ENCODE measurements at regions not wholly inside any gene's neighbourhood (a gene's known extent, or its start where the extent isn't known, plus 50 kb on each side); places are given as distances from the start of the nearest gene placed in this dataset.

DNA sequence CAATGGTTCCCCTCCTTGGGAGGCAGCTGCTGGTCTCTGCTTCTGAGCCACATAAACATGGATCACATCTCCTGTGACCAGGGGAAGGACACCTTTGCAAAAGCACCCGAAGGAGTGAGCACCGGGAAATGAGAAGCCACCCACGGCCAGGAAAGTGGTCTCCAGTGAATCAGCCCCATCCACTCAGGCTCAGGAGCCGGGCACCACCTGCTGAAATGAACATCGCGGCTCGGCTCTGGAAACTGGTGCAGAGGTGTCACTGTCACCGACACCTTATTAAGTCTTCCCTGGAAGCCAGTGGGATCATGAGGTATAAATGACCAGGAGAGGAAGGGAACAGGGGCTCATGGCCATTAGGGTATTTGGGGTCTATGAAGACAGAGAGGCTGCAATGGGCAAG, 207.2 kb upstream of the C1orf174 start:
- peaks cover 10% of the 10 kb centered on the region for H3K27me3 Mint-ChIP-seq
- no peak overlapping the region for H3K27ac Mint-ChIP-seq
- H3K9me3 Mint-ChIP-seq, result peaks cover 0 to 8% (median 0%) of the 10 kb centered on the region in 3 donors
- no peaks in the 10 kb centered on the region for H3K36me3 Mint-ChIP-seq
- no peak overlapping the region for H3K4me3 Mint-ChIP-seq
- H3K4me1 Mint-ChIP-seq, result no peaks in the 10 kb centered on the region

DNA sequence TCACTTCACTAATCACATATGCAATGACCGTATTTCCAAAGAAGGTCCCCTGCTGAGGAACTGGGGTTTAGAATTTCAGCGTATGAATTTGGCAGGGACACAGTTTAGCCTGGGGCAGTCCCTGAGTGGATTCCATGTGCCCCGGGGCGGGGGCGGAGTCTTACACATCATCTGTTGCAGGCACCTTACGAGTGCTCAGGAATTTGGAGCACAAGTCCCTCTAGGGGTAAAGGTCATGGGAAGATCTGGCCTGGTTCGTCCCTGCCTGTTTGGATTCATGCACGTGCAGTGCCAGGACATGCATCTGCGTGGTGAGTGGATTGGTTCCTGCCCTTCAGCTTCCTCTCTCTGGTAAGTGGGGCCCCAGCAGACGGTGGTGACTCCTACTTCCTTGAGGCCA, 208.3 kb upstream of the C1orf174 start:
- Mint-ChIP-seq H3K36me3 (no peaks in the 10 kb centered on the region), H3K4me1 (no peaks in the 10 kb centered on the region), H3K9me3 (peaks cover 0 to 8% (median 0%) of the 10 kb centered on the region in 3 donors), H3K27me3 (peaks cover 7% of the 10 kb centered on the region), H3K27ac (no peak overlapping the region), H3K4me3 (no peak overlapping the region)

DNA sequence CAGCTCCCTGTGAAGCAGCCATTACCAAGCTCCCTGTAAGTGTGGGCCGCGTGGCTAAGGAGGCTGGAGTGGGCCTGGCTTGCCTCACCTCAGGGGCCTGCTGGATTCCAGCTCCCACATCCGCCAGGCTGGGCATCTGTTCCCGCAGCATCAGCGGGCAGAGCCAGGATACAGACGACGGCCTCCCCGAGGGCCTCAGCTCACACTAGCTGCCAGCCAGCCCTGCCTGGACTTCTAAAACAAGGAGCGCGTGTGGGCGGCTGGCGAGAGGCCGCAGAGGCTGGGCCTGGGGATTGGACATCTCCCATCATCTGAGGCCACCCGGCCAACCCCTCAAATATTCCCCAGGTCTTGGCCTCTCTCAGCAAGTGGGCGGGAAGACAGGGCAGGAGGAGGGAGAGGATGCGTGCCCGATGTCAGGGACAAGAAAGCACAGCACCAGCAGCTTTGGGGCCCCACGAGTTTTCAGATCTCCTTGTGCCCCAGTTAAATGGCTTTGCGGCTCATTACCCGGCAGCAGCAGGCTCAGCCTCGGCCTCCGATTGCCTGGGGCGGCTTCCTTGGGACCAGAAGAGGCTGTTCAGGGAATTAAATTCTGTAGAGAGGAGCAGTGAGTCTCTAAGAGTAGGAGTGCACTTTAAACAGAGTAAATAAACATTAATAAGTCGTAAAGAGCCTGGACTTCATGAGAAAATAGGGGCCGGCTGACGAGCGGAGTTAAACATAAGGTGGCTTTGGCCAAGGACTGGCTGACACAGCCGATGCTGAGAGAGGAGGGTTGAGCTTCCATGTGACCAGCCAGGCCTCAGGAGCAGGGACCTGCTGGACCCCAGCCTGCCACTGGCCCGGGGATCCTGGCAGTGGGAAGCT, 208.9 kb upstream of the C1orf174 start:
- Mint-ChIP-seq H3K27ac (no peak overlapping the region), H3K36me3 (no peaks in the 10 kb centered on the region), H3K4me3 (no peak overlapping the region), H3K4me1 (no peaks in the 10 kb centered on the region), H3K9me3 (peaks cover 0 to 12% (median 2%) of the 10 kb centered on the region in 3 donors), H3K27me3 (peaks cover 7% of the 10 kb centered on the region)

DNA sequence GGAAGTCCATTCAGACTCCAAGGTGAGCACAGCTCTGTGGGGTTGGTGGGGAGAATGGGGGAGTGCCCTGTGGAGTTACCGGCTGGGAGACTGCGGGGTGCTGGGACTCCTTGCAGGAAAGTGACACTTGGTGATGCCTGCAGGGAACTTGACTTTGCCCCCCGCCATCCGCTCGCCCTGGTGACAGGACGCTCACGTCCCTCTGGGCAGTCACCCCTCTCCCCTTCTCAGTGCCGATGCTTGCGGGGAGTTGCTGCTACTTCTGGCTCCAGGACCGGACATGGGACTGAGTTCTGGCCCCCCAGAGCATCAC, 209.5 kb upstream of the C1orf174 start:
- H3K4me3 Mint-ChIP-seq, result no peak overlapping the region
- peaks cover 7% of the 10 kb centered on the region for H3K27me3 Mint-ChIP-seq
- H3K27ac Mint-ChIP-seq, result no peak overlapping the region
- peaks cover 0 to 13% (median 6%) of the 10 kb centered on the region in 3 donors for H3K9me3 Mint-ChIP-seq
- H3K36me3 Mint-ChIP-seq, result no peaks in the 10 kb centered on the region
- no peaks in the 10 kb centered on the region for H3K4me1 Mint-ChIP-seq

DNA sequence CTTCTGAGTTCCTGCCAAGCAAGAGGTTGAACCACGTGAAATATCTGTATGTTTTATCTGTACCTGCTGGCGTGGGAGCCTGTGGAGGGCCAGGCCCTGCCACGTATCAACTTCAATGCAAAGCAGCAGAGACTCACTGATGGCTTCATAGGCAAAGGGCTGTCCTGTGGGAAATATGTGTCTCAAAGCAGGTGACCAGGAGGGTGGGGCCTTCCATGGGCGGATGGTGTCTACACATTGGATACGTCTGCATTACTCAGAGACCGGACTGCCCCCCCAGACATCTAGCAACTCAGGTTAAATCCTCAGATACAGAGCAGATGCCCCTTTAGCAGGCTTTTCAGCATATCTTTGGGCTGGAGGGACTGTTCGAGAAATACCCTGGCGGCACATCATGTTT, 210.8 kb upstream of the C1orf174 start:
- Mint-ChIP-seq H3K36me3 (no peaks in the 10 kb centered on the region), H3K27ac (no peak overlapping the region), H3K4me1 (no peaks in the 10 kb centered on the region), H3K9me3 (peaks cover 0 to 11% (median 6%) of the 10 kb centered on the region in 3 donors), H3K27me3 (peaks cover 7% of the 10 kb centered on the region), H3K4me3 (no peak overlapping the region)

DNA sequence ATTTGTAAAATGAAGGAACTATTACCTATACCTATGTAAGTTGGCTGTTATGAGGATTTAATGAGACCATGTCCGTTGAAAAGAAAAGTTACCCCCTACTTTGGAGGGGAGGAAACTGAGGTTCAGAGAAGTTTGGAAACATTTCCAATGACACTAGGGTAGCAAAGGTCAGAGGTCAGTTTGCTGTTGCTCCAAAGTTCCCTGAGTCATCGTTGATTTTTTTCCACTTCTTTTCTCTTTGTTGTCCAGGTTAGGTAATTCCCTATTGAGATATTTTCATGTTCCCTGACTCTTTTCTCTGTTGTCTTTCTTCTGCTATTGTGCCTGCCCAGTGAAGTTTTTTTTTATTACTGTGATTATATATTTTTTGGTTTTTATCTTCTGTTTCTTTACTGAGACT, 213.8 kb upstream of the C1orf174 start:
- Mint-ChIP-seq H3K27me3 (no peaks in the 10 kb centered on the region), H3K9me3 (peaks cover 0 to 11% (median 6%) of the 10 kb centered on the region in 3 donors), H3K4me1 (no peaks in the 10 kb centered on the region), H3K27ac (no peak overlapping the region), H3K4me3 (no peak overlapping the region), H3K36me3 (no peaks in the 10 kb centered on the region)

DNA sequence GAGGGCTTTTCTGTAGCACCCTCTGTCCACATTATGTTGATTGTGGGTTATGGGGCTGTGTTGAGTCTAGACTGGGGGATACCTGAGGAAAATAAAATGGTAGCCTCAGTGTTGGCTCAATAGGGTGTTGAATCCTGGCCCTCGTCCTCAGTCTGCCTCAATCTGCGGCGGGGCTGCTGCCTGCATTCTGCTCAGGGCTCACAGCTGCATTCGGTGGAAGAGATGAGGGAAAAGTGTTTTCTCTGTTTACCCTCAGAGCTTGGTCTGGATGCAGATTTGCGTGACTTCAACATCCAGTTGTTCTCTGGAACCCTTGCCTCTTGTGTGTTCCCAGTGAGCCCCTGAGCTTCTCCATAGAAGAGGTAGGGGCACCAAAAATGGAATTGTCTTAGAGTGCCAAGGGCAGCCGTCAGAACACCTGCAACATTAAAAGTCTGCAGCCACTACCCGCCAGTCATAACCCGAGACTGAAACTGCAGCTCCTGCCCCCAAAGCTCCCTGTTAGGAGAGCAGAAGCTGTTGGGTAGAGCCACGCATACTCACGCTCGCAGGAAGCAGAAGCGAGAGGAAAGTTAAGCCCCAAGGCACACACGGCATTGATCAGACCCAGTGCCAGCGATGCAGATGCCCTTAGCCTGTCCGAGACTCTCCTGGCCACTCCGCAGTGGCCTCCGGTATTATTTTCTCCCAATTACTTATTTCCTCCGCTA, 215.3 kb upstream of the C1orf174 start:
- H3K4me1 Mint-ChIP-seq, result no peaks in the 10 kb centered on the region
- no peak overlapping the region for H3K4me3 Mint-ChIP-seq
- H3K9me3 Mint-ChIP-seq, result peaks cover 1 to 11% (median 6%) of the 10 kb centered on the region in 3 donors
- H3K27ac Mint-ChIP-seq, result no peak overlapping the region
- no peaks in the 10 kb centered on the region for H3K27me3 Mint-ChIP-seq
- no peaks in the 10 kb centered on the region for H3K36me3 Mint-ChIP-seq

DNA sequence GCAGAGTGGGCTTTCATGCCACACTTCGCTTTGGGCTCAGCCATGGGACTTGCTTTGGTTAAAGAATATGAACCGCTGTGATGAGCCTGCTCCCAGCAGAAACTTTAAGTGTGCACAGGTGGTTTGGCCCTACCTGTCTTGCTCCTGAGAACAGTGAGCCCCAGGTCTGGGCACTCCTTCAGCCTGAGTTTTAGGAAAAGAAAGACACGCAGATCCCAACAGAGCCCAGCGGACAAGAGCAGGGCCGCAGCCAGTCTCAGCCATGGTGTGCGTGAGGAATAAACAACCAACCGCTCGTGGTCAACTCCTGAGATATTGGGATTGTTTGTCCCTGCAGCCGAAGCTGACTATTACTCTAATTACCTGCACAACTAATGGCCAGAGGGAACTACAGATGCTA, 217.1 kb upstream of the C1orf174 start:
- peaks cover 1 to 10% (median 6%) of the 10 kb centered on the region in 3 donors for H3K9me3 Mint-ChIP-seq
- H3K27ac Mint-ChIP-seq, result no peak overlapping the region
- peaks cover 1% of the 10 kb centered on the region for H3K36me3 Mint-ChIP-seq
- no peak overlapping the region for H3K4me3 Mint-ChIP-seq
- no peaks in the 10 kb centered on the region for H3K4me1 Mint-ChIP-seq
- no peaks in the 10 kb centered on the region for H3K27me3 Mint-ChIP-seq

DNA sequence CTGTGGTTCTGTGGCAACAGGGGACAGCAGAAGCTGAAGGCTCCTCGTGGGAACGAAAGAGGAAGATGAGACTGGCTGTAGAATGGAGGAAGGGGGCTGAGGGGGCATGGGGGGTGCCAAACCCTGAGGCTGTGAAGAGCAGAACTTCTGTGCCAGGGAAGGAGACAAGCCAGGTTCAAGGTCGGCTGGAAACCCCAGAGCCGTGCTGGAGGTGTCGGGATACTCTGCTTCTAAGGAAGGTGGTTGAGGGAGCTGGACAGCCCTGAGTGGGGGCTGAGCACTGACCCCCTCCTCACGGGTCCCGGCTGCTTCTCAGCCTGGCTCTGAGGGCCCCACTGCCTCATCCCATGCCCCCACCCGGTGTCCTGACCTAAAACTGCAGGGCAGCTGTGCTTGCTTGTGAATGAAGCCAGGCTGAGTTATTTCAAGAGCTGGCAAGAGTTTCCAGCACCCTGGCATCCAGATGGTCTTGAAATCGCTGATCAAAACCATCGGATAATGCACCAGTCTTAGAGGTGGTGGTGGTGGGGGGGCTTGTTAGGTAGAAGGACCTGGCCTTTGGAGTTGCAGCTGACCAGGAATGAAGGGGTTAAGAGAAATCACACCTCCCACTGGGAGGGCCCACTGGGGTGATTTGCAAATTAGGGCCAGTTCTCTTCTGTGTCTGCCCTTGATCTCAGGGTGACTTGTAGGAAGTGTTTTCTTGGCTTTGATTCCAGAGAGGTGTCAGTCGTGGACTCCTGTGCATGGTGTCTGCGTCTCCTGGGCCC, 218.9 kb upstream of the C1orf174 start:
- no peak overlapping the region for H3K27ac Mint-ChIP-seq
- H3K4me1 Mint-ChIP-seq, result no peaks in the 10 kb centered on the region
- H3K36me3 Mint-ChIP-seq, result peaks cover 1% of the 10 kb centered on the region
- H3K9me3 Mint-ChIP-seq, result peaks cover 1 to 6% (median 4%) of the 10 kb centered on the region in 3 donors
- H3K27me3 Mint-ChIP-seq, result no peaks in the 10 kb centered on the region
- peak overlapping the region in 1 of 4 donors; percentile 25 for H3K4me3 Mint-ChIP-seq

DNA sequence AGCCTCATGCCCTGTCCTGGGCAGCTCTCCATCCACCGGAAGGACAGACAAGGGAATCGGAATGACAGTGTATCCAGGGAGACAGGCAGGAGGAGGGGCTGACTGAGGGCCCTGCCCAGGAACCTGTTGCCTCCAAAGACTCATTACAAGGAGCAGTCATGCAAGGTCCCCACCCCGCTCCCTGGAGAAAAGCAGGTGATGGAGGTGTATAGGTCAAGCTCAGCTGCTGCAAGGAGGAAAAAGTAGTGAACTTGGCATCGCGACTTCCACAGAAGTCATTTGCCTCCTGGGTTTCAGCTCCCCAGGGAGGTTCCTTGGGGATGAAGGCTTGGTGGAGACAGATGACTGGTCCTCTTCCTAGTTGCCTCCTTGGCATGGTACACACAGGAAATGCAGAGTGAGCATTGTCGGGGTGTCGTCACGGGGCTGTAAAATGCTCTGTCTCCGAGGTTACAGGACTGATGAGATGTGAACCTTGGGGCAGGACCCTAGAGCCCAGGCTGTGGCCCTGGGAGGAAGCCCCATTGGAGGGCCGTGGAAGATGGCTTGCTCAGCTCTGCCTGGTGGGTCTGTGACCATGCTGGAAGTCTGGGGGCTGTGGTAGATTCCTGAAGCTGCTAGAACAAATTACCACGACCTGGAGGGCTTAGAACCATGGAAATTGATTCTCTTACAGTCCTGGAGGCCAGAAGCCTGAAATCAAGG, 219.6 kb upstream of the C1orf174 start:
- Mint-ChIP-seq H3K4me1 (no peaks in the 10 kb centered on the region), H3K36me3 (peaks cover 1% of the 10 kb centered on the region), H3K27me3 (no peaks in the 10 kb centered on the region), H3K4me3 (peak overlapping the region in 1 of 4 donors; percentile 25), H3K27ac (no peak overlapping the region), H3K9me3 (peaks cover 0 to 3% (median 1%) of the 10 kb centered on the region in 3 donors)

DNA sequence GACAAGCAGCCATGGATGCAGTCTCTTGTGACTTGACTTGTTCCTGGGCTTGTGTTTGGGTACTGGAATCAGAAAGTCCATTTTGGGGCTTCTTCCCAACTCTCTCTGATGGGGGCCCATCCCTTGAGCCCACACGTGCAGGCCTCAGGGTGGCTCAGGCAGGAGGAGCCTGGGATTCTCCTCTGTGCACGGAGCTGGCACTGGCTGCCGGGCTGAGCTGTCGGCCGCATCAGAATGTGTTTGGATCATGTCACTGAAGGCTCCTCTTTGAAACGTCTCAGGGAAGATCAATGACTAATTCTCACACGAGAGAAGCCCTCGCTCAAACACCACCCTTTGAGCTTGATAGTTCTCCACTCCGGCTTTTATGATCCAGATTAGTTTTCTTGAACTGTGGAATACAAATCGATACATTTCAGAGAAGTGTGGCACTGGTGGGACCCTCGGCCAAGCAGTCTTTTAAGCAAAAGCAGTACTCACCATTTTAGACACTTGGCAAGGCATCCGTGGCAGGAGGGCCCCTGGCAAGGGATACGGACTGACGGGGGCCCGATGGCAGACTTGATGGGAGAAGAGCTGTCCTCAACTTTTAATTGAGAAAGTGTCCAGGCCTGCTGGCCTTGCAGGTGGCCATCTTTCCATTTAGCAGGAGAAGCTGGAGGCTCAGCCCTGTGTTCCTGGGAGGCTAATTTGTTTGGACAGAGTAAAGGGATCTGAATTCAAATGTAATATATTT, 220.7 kb upstream of the C1orf174 start:
- no peak overlapping the region for H3K27ac Mint-ChIP-seq
- no peaks in the 10 kb centered on the region for H3K27me3 Mint-ChIP-seq
- H3K9me3 Mint-ChIP-seq, result peaks cover 0 to 4% (median 1%) of the 10 kb centered on the region in 3 donors
- H3K36me3 Mint-ChIP-seq, result peaks cover 1% of the 10 kb centered on the region
- no peak overlapping the region for H3K4me3 Mint-ChIP-seq
- H3K4me1 Mint-ChIP-seq, result no peaks in the 10 kb centered on the region

DNA sequence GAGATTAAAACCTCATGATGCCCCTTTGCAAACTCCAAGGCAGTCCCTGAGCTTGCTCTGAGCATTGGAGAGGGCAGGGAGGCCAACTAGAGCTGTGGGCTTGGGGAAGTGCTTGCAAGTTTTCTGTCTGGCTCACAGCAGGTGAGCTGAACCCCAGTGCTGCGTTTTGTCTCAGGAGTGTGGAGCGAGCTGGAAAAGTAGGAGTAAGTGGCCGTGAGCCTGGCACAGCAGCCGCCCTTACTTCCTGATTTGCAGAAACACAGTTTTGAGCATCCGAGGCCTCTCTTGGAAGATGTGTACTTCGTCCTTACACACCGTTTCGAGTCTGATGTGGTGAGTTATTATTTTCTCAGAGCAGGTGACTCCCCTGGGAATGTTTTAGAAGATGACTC, 221.2 kb upstream of the C1orf174 start:
- no peak overlapping the region for H3K27ac Mint-ChIP-seq
- H3K4me1 Mint-ChIP-seq, result no peaks in the 10 kb centered on the region
- no peak overlapping the region for H3K4me3 Mint-ChIP-seq
- H3K9me3 Mint-ChIP-seq, result peaks cover 0 to 5% (median 1%) of the 10 kb centered on the region in 3 donors
- H3K27me3 Mint-ChIP-seq, result no peaks in the 10 kb centered on the region
- H3K36me3 Mint-ChIP-seq, result peaks cover 1% of the 10 kb centered on the region

DNA sequence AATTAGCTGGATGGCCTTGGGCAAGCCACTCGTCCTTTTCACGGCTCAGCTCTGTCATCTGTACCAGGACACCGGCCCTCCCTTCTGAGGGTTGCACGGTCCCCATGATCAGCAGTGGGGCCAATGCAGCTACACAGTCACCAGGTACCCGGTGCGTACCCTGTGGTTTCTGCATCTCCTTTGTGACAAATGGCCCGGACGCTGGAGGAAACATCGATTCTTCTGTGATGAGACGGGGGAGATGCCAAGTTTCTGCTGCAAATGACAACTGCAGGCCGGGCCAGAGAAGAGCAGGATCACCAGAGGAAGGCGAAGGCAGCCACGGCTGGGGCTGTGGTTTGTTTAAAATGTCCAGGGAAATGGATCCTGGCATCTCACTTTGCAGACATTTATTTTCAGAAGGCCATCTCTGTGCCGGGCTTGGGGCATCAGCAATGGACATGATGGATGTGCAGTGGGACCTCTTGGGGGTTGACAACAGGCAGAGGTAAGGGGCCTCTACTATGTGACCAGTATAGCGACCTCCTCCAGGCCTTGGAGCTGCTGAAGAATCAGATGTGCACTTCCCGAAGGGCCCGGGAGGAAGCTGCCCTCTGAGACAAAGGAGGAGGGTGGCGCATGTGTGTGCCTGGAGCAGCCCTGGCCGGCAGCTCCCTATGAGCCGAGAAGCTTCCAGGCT, 221.9 kb upstream of the C1orf174 start:
- Mint-ChIP-seq H3K27ac (no peak overlapping the region), H3K36me3 (peaks cover 1% of the 10 kb centered on the region), H3K4me1 (no peaks in the 10 kb centered on the region), H3K9me3 (peaks cover under 1 to 5% (median 1%) of the 10 kb centered on the region in 3 donors), H3K4me3 (no peak overlapping the region), H3K27me3 (no peaks in the 10 kb centered on the region)
